ENCODE measurements at regions not wholly inside any gene's neighbourhood (a gene's known extent, or its start where the extent isn't known, plus 50 kb on each side); places are given as distances from the start of the nearest gene placed in this dataset.

DNA sequence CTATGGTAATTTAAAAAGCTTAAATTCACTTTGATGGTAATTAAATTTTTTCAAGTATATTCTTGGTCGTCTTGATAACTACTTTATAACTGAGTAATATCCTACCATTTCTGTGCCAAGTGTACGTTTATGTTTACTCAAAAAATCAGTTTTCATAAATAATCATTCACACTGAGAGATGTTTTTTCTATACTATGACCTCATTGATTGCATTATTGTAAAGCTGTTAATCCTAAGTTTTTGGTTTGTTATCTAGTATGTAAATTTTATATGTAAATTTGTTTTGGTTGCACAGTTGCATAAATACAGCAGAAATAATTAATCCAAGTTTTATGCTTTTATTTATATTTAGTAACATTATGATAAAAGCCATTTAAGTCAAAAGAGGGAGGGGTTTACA, 196.4 kb upstream of the PRICKLE1 start:
- ATAC-seq (ENCODE audit: low FRiP score), result no peak
- TF ChIP-seq, protein P1, sequence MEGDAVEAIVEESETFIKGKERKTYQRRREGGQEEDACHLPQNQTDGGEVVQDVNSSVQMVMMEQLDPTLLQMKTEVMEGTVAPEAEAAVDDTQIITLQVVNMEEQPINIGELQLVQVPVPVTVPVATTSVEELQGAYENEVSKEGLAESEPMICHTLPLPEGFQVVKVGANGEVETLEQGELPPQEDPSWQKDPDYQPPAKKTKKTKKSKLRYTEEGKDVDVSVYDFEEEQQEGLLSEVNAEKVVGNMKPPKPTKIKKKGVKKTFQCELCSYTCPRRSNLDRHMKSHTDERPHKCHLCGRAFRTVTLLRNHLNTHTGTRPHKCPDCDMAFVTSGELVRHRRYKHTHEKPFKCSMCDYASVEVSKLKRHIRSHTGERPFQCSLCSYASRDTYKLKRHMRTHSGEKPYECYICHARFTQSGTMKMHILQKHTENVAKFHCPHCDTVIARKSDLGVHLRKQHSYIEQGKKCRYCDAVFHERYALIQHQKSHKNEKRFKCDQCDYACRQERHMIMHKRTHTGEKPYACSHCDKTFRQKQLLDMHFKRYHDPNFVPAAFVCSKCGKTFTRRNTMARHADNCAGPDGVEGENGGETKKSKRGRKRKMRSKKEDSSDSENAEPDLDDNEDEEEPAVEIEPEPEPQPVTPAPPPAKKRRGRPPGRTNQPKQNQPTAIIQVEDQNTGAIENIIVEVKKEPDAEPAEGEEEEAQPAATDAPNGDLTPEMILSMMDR (IDR thresholded peaks at IDR 0.05), result no peak
- DNase-seq (ENCODE audit: low spot score), result no peak

DNA sequence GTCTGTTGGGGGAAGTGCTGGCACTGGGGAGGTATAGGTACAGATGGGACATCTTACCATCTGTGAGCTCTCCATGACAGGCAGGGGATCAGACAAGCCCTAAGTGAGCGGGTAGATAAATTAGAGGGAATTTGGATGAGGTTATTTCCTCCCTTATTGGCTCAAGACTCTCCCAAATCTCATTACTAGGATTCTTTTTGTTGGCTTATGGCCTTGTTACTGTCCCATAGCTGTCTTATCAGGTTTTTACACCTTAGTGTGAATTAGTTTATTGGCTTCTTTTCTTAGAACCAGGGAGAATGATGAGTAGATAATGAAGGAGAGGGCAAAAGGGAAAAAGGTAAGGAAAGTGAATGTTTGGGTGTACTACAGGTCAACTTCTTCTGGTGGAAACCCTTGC, 191.1 kb upstream of the PRICKLE1 start:
- ATAC-seq (ENCODE audit: low FRiP score), result no peak
- TF ChIP-seq, protein P1 (IDR thresholded peaks at IDR 0.05), result no peak
- DNase-seq (ENCODE audit: low spot score), result no peak

- no peak for ATAC-seq (ENCODE audit: low FRiP score)
- TF ChIP-seq, protein P1 (IDR thresholded peaks at IDR 0.05), result no peak
- DNase-seq (ENCODE audit: low spot score), result no peak
Measured at GRCh38 chr12:42779186-42779859, 189.8 kb upstream of the PRICKLE1 start.

DNA sequence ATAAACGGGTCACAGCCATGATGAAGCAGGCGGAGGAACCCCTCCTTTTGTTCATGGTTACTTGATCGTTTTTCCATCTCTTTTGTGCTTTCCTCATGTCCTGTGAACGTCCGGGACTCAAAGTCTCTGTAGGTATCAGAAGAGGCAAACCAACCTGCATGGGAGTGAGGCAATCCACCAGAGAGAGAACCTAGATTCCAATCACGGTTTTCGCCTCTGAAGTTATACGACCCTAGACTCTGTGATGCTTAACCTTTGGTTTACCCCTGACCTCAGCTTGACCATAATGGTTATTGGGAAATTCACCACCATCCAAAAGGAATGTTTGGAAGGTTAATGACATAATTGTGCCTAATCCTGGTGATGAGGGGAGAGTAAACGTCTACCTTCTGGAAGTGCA, 186.8 kb upstream of the PRICKLE1 start:
- no peak for ATAC-seq (ENCODE audit: low FRiP score)
- TF ChIP-seq, protein P1 (IDR thresholded peaks at IDR 0.05), result no peak
- no peak for DNase-seq (ENCODE audit: low spot score)

- DNase-seq (ENCODE audit: low spot score) (no peak), ATAC-seq (ENCODE audit: low FRiP score) (no peak)
- TF ChIP-seq, protein P1 (IDR thresholded peaks at IDR 0.05), result no peak
Measured at GRCh38 chr12:42774238-42774637, 184.7 kb upstream of the PRICKLE1 start.

GRCh38 chr12:42770261-42770660, 180.7 kb upstream of the PRICKLE1 start:
- DNase-seq (ENCODE audit: low spot score), result no peak
- TF ChIP-seq, protein P1 (IDR thresholded peaks at IDR 0.05), result no peak

GRCh38 chr12:42769455-42769854, 179.9 kb upstream of the PRICKLE1 start:
- ATAC-seq (ENCODE audit: low FRiP score) (no peak), DNase-seq (ENCODE audit: low spot score) (no peak)
- TF ChIP-seq, protein P1 (IDR thresholded peaks at IDR 0.05), result no peak

More at GRCh38 chr12:42770261-42770660, 180.7 kb upstream of the PRICKLE1 start:
- ATAC-seq (ENCODE audit: low FRiP score), result no peak

Measured in omental fat pad (tissue), 3 donors.